Activated CD4-positive, CD25-positive, alpha-beta regulatory T cell (primary cell): ENCODE measurements at regions not wholly inside any gene's neighbourhood (a gene's known extent, or its start where the extent isn't known, plus 50 kb on each side); places are given as distances from the start of the nearest gene placed in this dataset.
A peak's percentile ranks its signal among the peaks of the same experiment; 100 is the strongest.

Source experiments
- DNase-seq, 4 experiments: peaks; one replicate each; lab custom pipeline; 2025; lab: John Stamatoyannopoulos, UW

DNA sequence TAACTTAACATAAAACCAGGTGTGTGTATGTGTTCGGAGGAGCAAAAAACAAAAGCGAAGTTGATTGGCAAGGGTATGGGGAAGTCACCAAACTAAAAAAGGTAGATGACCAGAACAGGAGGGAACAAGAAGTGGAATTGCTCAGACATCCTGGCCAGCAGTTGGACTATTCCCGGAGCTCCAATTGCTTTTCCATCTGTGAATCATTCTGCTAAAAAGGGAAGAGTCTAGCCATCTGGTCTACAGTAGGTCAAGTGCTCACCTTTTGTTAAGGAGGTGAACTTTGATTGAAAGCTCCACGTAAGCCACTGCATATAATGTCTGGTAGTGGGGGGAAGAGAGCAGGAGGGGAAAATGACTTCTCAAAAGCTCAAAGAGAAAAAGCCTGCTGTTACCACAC, 50.0 kb upstream of the BET1 start:
- DNase-seq = no peak

DNA sequence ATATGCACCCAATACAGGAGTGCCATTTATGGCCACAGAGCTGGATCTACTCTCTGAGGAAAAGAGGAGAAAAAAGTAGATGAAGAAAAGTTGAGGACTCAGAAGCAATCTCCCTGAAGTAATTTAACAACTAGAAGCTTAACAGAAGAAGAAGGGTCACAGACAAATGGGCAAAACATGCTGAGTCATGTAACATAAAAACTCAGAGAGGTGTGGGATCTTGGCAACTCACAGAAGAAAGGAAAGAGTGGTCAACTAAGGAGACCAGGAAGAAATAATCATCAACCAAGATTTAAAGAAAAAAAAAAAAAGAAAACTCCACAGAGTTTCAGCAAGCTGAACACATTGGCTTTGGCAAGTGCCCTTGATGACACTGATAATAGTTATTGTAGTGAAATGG, 51.8 kb upstream of the BET1 start:
- no peak for DNase-seq

DNA sequence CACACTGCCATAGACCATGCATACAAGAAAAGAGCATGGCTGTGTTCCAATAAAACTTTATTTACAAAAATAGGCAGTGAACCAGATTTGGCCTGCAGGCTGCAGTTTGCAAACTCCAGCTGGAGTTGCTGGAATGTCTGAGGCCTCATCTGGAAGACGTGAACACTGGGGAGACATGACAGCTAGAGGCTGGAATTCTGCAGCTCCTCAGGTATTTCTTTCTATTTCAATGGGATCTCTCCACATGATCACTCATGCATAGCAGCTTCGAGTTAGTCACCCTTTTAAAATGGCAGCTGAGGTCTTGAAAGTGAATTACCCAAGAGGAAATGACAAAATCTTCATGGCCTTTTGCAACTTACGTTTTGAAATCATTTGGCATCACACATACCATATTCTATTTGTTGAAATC, 52.6 kb upstream of the BET1 start:
- DNase-seq = no peak

DNA sequence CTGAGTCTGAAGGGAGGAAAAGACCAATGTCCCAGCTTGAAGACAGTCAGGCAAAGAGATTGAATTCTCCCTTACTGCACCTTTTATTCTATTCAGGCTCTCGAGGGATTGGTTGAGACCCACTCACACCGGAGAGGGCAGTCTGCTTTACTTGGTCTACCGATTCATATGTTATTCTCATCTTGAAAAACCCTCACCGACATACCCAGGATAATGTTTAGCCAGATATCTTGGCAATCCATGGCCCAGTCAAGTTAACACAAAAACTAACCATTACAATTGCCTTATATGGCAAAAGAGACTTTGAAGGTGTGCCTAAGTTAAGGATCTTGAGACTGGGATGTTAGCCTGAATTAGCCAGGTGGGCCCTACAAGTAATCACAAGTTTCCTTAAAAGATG, 53.8 kb upstream of the BET1 start:
- no peak for DNase-seq

DNA sequence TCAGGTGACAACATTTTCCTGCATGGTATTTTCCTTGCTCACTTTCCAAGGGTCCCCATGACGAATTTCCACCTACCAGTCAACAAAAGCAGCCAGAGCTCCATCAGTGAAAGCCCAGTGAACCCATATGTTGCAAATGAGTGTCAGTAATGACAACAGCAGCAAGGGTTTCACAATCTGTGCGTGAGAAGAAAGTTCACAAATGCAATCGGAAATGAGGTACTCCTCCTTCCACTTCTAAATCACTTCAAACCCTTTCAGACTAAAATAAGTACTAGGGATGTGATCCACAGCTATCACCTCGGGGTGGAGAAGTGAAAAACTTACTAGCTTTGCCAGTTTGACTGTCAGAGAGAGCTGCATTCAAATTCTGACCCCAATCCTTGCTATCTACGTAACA, 55.6 kb upstream of the BET1 start:
- DNase-seq = no peak

DNA sequence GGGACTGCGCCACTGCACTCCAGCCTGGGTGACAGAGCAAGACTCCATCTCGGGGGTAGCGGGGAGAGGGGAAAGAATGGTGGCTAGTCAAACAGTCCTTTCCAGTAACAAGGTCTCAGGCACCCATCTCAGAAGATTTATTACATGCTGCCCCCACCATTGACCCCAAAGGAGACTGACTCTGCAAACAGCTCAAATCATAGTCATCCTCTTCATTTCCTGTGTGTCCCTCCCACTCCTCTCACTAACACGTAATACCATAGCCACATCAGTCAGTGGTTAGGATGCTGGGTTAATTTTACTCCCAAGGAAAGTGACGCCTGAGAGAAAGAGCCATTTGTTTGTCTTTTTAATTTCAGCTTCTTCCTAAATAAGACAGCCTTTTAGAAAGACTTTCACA, 56.6 kb upstream of the BET1 start:
- DNase-seq = no peak

DNA sequence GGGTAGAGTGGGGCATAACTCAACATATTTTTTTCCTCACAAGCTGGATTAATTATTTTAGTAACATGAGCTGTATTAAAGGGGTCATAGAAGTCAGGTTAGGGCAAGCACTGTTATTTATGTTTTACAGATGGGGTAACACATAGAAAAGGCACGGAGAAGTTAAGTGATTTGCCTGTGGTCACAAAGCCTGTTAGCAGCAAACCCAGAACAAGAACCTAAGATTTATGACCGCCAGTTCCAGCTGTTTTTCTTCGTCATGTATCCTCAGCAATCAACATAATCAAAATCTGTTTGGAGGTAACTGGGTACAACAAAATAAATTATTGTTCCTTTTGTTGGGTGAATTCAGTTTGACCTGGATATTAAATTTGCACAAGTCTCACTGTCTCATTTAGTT, 57.2 kb upstream of the BET1 start:
- DNase-seq = no peak

DNA sequence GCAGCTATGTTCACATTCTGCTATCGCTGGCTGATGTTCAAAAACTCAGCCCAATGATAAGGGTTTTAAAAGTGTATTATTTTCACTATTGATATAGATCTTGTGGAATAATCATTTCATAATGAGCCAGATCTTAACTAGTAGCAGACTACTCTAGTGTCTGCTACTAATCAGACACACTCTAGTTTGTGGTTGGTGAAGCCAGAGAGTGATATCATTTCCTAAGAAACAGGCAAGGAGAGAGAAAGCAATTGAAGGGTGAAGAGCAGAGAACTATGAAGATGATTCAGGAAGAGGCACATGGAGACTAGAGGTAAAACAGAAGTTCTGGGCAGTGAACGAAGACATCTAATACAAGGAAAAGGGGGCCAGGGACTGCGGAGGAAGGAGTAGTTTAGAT, 58.2 kb upstream of the BET1 start:
- DNase-seq = no peak

DNA sequence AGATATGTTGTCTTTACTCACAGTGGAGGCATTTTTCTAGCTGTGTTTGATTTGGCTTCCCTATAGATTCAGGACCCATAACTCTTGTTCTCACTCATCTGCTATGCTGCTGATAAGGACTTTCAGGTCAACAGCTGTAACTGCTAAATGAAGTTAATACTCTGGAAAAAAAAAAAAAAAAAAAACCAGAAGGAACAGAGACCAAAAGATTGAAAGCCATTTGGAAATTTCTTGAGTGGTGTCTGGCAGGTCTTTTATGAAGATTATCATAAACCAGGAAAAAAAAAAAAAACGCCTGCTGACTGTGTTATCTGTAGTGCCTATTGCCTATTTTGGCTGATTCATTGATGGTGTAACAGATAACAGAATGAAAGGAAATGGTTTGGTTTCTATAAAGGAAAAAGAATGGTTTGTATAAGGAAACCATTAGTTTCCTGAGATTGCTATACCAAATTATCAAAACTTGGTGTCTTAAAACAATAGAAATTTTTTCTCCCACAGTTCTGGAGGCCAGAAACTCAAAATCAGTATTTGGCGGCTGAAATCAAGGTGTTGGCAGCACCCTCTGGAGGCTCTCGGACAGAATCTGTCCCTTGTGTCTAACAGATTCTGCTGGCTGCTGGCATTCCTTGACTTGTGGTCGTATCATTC, 60.5 kb upstream of the BET1 start:
- DNase-seq = no peak

DNA sequence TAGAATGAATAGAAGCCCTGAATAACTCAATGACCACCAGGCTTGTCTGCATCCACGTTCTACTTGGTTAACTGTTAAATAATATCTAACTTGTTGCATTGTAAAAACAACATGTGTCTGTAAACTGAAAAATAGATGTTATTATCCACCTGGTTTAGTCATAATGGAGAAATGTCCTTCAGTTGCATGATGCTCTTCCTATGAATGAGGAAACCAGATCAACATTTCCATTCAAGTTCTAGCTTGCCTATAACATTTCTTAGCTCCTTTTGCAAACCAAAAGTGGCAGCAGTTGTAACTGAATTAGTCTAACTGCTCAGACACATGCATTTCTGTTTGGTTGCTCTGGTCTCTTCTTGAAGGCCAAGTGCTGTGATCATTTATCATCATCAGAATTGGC, 62.9 kb upstream of the BET1 start:
- DNase-seq = no peak

DNA sequence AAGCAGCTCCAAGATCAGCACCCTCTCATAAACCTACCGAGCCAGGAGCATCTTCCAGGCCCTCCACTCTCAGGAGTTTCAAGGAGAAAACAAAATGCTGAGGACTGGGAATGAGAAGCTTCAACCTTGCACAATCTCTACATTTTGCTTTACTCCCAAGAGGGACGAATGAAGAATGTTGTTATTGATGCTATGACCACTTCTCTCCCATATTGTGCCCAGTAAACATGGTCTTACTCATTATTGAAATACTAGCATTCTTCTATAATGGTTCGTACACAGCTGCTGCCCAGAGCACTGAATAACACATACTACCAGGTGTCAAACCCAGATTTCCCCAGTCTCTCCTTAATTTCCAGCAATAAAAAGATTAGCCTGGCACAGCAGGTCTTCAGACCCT, 63.4 kb upstream of the BET1 start:
- DNase-seq = no peak

DNA sequence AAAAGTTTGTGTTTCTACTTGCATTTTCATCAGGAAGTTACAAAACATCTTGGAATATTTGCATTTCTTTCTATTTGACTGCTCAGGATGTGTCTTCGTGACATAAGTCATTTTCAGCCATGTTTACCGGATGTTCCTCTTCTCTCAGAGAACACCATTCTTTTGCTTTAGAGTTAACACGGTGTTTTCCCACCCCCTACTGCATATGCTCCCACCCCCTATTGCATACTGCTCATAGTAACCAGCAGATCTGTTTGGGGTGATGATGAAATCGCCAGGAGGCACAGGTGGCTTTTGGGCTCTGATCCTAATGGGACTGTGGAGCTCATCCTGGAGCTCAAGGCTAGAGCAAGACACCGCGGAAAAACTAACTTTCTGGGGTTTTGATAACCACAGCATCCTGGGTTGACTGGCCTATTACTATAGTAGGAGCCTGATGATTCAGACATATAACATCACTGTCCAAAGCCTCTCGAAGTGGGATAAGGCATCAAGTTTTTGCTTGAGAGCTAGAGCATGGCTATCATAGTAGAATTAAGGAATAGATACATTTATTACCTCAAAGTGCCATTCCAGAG, 65.1 kb upstream of the BET1 start:
- no peak for DNase-seq

DNA sequence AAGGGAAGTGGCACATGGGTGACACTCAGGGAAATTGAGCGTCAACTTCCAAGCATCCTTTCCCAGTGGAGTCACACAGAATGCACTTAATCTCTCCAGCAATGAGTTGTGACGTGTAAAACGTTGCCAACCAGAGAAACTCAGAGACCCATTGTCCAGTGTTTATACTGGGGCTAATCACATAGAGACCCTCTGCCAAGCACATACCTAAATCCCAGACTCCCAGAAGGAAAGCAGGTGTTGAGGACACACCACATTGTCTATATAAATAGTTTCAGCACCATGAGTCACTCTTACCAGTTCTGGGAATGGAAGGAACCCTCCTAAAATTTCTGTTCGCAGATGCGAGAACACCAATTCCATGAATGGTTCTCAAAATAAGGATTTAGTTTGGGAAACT, 76.4 kb upstream of the BET1 start:
- DNase-seq = no peak

DNA sequence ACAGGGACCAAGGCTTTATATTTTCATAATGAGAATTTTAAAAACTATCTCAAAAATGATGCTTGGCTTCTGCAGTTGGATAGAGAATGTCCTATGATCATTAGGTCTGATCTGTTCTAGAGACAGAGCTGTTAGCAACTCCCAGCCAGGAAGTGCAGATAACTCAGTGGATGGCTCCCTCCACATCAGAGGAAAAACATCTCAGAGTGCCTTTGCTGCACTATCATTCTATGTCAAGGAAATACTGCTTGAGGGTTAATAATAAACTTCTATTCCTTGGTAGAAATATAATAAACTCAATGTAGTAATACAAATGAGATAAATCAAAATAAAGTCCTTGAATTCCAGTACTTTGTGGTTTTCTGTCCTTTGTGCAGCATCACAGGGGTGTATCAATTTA, 78.0 kb upstream of the BET1 start:
- no peak for DNase-seq

DNA sequence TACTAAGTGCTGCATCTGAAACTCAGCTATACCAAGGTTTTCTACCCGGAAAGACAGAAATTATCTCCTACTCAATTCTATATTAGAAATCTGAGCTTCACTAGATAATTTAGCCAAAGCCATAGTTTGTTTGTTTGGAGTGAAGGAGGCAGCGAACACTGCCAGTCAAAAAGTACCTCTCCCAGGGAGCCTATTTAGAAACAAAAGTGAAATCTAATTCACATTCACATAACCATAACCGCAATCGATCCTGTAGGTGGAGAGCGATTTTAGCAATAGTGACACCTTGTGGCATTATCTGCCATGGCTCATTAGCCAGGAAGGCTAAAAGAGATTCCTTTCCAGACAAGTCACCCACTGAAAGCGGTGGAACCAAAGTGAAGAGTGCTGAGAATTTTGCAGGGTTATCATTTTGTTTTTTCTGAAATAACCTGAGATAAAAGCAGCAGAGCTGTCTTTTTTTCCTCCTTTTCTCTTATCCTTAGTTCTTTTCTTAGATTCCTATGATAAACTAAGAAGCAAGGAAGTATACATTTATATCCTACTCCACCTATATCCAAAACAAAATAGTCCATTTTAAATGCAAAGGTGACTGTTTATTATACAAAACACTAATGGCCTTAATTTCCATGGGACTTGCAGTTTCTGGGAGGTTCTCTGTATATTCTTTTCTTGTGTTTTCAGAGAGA, 83.7 kb upstream of the BET1 start:
- peak in 1 of 4 experiments; percentile 3 for DNase-seq

DNA sequence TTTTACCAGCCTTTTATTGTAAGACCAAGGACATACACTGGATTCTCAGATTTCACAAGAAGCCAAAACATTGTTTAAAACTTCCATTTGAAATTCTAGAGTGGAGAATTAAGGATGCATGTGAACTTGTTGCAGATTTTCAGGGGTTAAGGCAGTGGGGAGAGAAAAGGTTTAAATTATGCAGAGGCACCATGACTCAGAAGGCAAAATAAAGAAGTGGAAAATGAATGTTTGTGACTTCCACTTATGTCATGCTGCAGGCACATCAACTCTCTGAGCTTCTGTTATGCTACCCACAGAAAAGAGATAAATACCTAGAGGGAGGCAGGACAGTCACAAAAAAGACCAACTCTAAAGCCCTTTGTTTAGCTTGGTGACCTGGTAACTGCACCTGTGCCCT, 84.4 kb upstream of the BET1 start:
- DNase-seq = no peak

DNA sequence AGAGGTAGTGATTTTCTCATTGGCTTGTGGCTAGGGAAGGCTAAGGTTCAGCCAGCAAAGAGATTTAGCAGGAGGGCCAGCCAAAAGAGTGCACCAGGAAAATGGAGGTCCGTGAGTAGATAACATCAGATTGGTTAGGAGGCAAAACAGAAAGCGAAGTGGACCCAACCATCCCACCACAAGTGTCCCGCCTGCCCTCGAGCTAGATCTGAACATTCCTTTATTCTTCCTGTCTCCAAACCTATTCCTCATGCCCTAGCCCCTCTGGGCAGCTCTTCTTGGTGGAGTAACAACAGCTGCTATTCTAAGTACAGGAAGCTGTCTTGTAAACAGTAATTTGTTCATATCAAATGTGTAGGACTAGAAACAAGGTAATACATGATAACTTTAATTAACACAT, 85.7 kb upstream of the BET1 start:
- DNase-seq = no peak

DNA sequence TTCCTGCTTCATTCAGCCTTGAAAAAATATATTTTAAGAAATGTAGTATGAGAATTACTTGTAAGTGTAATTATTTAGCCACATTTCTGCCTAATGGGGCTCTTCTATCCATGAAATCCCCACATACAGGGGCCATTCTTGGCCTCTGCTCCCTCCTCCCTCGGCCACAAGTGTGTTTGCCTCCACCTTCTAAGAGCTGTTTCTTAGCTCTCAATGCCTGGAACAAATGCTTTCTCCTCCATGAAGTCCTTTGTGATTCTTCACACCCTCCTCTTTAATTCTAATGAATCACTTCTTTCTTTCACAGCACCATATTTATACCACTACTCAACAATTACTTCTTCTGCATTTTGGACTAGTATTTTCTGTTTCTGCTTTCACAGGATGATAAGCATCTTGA, 88.8 kb upstream of the BET1 start:
- no peak for DNase-seq

DNA sequence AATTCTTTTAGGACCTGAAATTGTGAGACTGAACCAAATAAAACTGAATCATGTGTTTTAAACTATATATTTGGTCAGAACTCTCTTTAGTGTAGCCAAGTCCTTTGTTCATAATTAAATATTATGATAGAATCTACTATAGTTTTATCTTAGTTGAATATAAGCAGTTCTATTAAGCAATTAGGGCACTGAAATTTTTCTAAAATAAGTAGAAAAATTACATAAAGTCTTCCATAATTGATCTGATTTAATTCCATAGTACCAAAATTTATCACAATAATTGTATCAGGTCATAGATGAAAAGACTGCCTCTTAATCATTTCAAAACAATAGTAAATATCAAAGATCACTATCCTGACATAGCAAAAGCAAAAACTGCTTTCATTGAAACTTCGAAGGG, 90.1 kb upstream of the BET1 start:
- DNase-seq = no peak

DNA sequence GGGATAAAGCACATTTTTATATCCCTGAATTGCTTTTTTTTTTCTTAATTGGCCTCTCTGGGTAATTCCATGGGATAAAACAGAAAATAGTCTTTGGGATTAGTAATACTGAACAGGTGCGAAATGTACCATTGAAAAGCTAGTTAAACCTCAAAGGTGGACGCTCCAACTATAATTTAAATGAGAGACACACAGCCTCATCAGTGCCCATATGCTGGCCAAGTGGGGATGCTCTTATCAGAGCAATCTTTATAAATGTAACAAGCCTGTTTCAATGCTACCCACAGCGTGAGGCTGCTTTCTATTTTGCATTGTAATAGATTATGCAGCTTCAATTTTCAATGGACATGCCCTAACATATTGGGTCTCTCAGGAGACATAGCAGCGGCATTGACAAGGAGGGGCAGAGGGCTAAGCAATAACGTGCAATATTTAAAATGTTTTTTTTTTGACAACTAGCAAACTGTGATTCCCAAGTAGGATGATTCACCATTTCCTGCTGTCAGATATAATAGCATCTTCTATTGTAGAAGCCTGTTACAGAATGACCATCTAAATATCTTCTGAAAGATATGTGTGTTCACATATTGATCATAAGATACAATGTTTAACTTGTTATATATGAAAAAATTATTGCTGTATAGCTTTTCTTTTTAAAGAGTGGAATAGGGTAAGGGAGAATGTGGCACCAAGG, 91.3 kb upstream of the BET1 start:
- no peak for DNase-seq

DNA sequence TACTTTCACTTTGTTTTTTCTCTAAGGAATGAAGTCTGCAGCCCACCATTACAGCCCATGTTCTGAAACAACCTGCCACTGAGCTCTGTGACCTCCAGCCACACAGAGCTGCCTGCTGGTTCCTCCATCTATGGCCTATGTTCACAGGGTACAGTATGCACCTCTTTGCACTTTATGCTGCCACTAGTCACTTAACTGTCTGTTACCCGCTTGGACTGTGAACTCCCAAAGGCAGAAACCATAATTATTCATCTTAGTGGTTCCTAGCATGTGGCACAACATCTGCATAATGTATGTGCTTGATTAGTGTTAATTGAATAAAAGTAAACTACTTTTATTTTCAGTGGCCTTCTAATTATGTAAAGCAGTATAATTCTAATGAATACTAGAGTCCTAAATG, 95.5 kb upstream of the BET1 start:
- no peak for DNase-seq

DNA sequence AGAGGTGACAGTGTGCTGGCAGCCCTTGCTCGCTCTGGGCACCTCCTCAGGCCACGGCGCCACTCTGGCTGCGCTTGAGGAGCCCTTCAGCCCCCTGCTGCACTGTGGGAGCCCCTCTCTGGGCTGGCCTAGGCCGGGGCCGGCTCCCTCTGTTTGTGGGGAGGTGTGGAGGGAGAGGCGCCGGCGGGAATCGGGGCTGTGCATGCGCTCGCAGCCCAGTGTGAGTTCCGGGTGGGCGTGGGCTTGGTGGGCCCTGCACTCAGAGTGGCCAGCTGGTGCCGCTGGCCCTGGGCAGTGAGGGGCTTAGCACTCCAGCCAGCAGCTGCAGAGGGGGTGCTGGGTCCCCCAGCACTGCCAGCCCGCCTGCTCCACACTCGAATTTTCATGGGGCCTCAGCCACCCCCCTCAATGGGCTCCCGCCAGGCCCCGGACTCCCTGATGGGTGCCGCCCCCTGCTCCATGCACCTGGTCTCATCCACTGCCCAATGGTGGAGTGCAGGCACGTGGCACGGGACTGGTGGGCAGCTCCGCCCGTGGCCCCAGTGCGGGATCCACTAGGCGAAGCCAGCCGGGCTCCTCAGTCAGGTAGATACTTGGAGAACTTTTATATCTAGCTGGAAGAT, 96.7 kb upstream of the BET1 start:
- no peak for DNase-seq

DNA sequence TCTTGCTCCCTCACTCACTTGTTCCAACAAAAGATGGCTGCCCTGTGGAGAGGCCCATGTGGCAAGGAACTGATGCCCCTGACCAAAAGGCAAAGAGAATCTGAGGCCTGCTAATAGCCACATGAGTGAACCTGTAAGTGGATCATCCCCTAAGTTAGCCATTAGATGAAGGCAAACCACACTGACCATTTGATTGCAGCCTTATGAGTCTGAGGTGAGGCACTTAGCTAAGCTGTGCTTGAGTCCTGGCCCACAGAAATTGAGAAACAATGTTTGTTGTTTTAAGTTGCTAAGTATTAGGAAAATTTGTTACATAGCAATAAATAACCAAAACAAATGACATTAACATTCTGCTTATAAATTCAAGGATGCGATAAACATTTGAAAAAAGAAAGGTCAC, 100.1 kb upstream of the BET1 start:
- DNase-seq = no peak
